Kidney epithelial cell (primary cell): ENCODE measurements at regions not wholly inside any gene's neighbourhood (a gene's known extent, or its start where the extent isn't known, plus 50 kb on each side); places are given as distances from the start of the nearest gene placed in this dataset.

Experiments
- DNase-seq: peaks from one replicate; pipeline ENCODE4 v3.0.0-alpha.2; 2010; ENCODE audit warnings: low read depth
- H3K27me3 ChIP-seq: 2 replicates; pipeline ENCODE4 v1.6.0; 2011; ENCODE audit warnings: low read length; ENCODE audit not compliant: control insufficient read depth, insufficient read depth
- H3K36me3 ChIP-seq: 2 replicates; pipeline ENCODE4 v1.5.1; 2011; ENCODE audit warnings: low read length; ENCODE audit not compliant: control insufficient read depth, insufficient read depth
- H3K4me3 ChIP-seq: 2 replicates; pipeline ENCODE4 v1.5.1; 2011; ENCODE audit warnings: low read depth, mild to moderate bottlenecking, control low read depth, low read length
- TF ChIP-seq, protein P1 (sequence below): IDR thresholded peaks from 2 replicates; pipeline ENCODE4 v1.5.1; 2011; ENCODE audit warnings: mild to moderate bottlenecking, moderate library complexity, low read length, control low read depth, inconsistent platforms; ENCODE audit not compliant: insufficient read depth, poor library complexity, severe bottlenecking

- no peak for DNase-seq
- Histone ChIP-seq H3K4me3 (no peak overlapping the region), H3K27me3 (no peaks in the 10 kb centered on the region), H3K36me3 (no peaks in the 10 kb centered on the region)
- TF ChIP-seq, protein P1, sequence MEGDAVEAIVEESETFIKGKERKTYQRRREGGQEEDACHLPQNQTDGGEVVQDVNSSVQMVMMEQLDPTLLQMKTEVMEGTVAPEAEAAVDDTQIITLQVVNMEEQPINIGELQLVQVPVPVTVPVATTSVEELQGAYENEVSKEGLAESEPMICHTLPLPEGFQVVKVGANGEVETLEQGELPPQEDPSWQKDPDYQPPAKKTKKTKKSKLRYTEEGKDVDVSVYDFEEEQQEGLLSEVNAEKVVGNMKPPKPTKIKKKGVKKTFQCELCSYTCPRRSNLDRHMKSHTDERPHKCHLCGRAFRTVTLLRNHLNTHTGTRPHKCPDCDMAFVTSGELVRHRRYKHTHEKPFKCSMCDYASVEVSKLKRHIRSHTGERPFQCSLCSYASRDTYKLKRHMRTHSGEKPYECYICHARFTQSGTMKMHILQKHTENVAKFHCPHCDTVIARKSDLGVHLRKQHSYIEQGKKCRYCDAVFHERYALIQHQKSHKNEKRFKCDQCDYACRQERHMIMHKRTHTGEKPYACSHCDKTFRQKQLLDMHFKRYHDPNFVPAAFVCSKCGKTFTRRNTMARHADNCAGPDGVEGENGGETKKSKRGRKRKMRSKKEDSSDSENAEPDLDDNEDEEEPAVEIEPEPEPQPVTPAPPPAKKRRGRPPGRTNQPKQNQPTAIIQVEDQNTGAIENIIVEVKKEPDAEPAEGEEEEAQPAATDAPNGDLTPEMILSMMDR: no peak
These were observed 67.2 kb upstream of the RCN1 start for GRCh38 chr11:32023370-32024305.

GRCh38 chr11:32018672-32019071 lies 72.2 kb upstream of the RCN1 start:
- Histone ChIP-seq H3K27me3 (no peaks in the 10 kb centered on the region), H3K4me3 (no peak overlapping the region), H3K36me3 (no peaks in the 10 kb centered on the region)
- DNase-seq: no peak
- TF ChIP-seq, protein P1: no peak

DNA sequence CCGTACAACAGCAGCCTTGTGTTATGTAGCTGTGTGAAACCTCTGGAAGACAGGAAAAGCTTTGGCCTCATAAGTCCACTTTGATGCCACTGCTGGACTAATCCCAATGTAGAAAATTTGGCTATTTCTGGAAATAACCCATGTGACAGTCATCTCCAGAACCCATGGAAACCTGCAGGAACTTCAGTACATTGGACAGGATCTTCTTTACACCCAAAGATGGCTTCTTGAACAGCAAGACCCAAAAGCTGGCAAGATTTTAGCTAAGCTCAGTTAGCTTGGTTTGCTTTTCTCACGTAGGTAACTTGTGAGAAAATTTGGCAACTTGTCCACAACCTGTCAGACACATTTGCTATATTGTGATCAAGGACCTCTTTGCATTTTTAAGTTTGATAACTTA lies 74.8 kb upstream of the RCN1 start:
- DNase-seq: no peak
- no peaks in the 10 kb centered on the region for H3K27me3 ChIP-seq
- H3K4me3 ChIP-seq: no peak overlapping the region
- TF ChIP-seq, protein P1: no peak
- H3K36me3 ChIP-seq: no peaks in the 10 kb centered on the region

GRCh38 chr11:32015427-32015826 lies 75.4 kb upstream of the RCN1 start:
- H3K36me3 ChIP-seq: no peaks in the 10 kb centered on the region
- TF ChIP-seq, protein P1: no peak
- no peak overlapping the region for H3K4me3 ChIP-seq
- no peaks in the 10 kb centered on the region for H3K27me3 ChIP-seq
- no peak for DNase-seq

- TF ChIP-seq, protein P1: no peak
- Histone ChIP-seq H3K4me3 (no peak overlapping the region), H3K27me3 (peaks cover 6% of the 10 kb centered on the region), H3K36me3 (no peaks in the 10 kb centered on the region)
- DNase-seq: no peak
These were observed 77.3 kb upstream of the RCN1 start for GRCh38 chr11:32013603-32014002.
